CD4-positive, alpha-beta T cell treated with Interleukin-17A for 1 hour (primary cell): ENCODE measurements at regions not wholly inside any gene's neighbourhood (a gene's known extent, or its start where the extent isn't known, plus 50 kb on each side); places are given as distances from the start of the nearest gene placed in this dataset.

Source experiments
- DNase-seq: peaks from one replicate; pipeline ENCODE4 v3.0.0-alpha.2; 2020

DNA sequence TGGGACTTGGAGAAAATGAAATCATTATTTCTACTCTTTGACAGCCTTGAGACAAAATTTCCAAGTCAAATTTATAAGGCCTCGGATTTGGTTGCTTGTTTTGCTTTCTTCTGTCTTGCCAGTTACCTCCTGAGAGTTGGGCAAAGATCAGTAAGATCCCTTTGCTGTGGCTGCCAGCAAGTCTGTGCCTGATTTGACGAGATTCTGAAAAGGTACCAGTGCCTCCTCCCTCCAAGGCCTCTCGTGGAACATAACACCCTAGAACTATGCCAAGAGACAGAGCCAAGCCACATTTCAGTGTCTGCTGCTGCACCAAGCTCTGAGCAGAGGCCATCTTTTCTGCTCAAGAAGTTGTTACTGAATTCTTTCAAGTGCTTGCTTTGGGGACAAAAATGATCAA lies 61.0 kb downstream of the GTPBP8 start:
- DNase-seq = no peak

DNA sequence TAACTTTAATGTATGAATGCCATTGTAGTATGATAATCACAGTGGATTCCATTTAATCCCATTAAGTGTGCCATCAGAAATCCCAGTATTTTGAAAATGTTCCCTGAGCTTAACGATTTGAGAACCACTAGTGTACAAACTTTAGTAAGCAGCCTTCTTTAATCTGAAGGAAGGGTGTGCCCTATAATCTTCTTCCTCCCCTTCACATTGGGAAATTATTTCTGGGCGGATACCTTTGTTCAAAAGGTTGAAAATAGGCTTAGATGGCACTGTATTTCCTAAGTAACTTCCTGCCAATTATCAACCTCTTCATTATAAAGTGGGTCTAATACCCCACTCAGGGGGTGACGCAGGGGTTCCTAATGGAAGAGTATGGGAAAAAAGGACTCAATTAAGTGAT lies 62.4 kb downstream of the GTPBP8 start:
- no peak for DNase-seq

DNA sequence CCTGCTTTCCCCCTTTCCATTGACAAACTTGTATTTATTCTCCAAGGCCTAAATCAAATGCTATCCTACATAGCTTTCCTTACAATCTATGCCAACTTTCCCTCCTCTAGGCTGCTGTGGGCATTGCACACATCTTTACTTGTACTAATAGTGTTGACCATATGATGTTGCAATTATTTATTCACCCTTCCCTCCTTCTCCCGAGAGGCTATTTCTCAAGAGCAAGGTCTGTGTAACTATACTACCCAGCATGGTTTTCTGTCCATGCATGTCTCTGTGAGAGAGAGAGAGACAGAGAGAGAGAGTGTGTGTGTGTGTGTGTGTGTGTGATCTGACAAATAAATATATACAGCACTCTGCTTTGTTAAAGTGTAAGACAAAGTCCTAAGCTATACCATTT lies 63.8 kb downstream of the GTPBP8 start:
- DNase-seq = no peak

DNA sequence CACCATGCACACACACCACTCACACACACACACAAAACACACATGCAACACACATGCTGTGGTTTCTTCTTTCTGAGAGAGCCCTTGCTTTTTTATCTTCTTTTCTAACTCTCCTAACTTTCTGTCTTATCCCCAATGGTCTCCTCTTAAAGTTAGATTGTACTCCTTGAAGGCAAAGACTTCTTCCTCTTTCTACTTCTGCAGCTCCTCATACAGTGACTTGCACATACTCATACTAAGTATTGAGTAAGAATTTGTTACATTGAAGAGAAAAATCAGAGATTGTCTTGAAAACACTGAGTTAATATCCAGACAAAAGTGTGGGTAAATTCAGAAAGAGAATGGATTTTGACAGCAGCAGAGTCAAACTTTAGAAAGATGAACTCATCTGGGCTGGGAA lies 64.4 kb downstream of the GTPBP8 start:
- no peak for DNase-seq

DNA sequence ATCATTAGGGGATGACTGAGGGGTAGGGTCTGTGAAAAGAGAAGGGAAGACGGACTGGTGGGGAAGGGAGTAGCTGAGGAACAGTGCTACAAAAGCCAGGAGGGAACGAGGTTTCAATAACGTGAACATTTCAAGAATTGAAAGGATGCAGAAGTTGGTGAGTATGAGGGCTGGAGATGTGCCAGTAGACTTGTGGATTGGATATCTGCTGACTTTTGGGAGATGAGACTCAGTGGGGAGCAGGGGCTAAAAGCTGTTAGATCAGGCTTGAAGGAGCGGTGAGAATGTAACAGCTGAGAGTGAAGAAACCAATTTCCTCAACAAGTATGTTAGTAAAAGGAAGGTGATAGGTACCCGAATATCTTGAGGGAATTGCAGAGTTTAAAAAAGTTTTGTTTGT lies 65.2 kb downstream of the GTPBP8 start:
- no peak for DNase-seq

GRCh38 chr3:113057117-113057516 lies 66.3 kb downstream of the GTPBP8 start:
- DNase-seq = no peak

DNA sequence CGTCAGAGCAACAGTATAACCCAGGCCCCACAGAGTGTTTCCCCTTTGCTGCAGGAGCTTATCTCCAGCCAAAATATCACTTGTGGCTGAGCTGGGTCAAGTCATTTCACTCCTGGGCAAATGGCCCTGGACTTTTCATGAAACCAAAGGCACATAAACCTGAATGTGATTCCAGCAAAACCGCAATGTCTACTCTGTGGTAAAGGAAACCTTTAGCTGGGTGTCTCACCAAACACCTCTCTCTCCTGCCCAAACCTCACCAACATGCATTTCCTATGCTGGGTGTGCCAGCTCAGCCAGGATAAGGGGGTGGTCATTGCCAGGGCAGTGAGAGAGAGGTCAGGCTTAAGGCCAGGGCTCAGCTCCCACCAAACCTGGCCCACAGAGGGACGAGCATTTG lies 67.4 kb downstream of the GTPBP8 start:
- DNase-seq = no peak

DNA sequence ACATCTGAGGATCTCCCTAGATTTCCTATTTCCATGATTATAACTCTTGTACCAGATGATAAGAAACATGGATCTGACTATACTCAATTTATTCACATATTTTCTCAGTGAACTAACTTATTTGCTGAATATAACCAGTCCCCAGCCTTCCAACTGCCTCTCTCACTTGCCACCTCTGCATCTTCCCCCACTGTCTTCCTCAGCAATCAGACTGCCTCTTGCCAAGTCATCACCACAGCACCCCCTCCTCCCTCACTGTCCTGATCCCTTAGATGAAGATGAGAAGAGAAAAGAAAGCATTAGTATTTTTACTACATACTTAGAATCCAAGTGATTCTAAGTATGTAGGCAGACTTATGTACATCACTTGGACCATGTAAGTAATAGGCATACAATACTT lies 71.9 kb downstream of the GTPBP8 start:
- no peak for DNase-seq

GRCh38 chr3:113063126-113063894 lies 72.5 kb downstream of the GTPBP8 start:
- DNase-seq = no peak

DNA sequence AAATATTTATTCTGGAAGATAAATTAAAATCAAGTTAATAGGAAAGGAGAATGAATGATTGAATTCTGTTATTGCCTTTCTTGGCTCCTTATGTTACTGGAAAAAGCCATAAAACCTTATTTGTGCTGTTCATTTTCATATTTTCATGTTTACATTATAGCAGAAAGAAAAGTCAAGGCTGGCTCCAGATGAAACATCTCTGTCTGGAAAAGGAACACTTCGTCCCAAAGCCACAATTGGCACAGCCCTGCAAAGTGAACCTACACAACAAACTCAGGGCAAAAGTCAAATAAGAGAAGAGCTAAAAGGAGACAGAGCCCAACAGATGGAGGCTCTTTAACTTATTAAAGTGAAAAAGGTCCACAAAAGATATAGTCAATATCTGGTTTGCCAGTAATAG lies 73.4 kb downstream of the GTPBP8 start:
- no peak for DNase-seq

GRCh38 chr3:113065336-113065735 lies 74.6 kb downstream of the GTPBP8 start:
- DNase-seq = no peak

GRCh38 chr3:113070072-113070640 lies 79.4 kb downstream of the GTPBP8 start:
- DNase-seq = no peak

DNA sequence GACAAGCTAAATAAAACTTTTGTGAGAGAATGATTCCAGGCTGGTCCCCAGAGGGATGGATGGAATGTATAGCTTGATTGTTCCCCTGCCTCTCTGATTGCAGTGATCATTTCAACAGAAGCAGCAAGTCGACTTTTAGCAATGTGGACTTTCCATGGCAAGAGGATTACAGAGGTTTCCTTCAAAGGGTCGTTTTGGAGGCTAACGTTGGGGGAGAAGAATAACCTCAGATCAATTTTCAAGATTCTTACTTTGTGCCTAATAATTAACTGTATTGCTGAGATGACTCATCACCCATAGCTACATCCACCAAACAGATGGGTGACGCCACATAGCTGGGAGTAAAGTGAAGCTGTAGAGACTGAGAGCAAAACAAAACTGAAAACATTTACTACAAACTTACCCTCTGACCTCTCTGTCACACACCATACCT lies 79.9 kb downstream of the GTPBP8 start:
- DNase-seq = no peak

GRCh38 chr3:113075588-113075987 lies 84.8 kb downstream of the GTPBP8 start:
- DNase-seq = no peak

DNA sequence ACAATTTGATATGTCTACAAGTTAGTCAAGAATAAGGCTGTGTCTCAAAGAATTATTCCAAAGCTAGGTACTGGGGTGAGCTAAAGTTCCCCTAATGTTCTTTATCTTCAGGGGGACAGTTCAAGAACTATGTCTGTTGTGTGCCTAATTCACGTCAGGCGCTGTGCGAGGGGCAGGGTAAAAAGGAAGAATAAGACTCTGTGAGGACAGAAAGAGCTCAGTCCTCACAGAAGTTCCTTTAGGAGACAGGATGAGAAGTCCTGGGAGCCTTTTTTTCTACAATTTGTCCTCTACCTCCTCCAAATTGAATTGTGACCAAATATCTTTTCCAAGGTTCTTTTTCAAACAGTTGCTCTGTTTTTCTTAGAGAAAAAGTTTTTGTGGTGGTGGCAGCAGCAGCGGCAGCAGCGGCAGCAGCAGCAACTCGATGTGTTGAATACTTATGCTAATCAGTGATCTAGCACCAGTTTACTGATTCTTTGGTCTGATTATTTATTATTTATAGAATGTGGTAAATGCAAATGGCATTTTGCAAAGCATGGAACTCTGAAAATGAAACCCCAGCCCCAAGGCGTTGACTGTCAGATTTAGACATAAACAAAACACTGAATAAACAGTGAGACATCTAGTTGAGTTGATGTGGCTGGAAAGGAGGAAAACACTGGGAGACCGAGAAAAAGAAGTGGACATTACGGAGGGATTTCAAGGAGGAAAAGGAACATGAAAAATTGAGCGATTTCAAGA lies 88.6 kb downstream of the GTPBP8 start:
- no peak for DNase-seq

- no peak for DNase-seq
Observed at GRCh38 chr3:113084777-113085176, 94.0 kb downstream of the GTPBP8 start.

DNA sequence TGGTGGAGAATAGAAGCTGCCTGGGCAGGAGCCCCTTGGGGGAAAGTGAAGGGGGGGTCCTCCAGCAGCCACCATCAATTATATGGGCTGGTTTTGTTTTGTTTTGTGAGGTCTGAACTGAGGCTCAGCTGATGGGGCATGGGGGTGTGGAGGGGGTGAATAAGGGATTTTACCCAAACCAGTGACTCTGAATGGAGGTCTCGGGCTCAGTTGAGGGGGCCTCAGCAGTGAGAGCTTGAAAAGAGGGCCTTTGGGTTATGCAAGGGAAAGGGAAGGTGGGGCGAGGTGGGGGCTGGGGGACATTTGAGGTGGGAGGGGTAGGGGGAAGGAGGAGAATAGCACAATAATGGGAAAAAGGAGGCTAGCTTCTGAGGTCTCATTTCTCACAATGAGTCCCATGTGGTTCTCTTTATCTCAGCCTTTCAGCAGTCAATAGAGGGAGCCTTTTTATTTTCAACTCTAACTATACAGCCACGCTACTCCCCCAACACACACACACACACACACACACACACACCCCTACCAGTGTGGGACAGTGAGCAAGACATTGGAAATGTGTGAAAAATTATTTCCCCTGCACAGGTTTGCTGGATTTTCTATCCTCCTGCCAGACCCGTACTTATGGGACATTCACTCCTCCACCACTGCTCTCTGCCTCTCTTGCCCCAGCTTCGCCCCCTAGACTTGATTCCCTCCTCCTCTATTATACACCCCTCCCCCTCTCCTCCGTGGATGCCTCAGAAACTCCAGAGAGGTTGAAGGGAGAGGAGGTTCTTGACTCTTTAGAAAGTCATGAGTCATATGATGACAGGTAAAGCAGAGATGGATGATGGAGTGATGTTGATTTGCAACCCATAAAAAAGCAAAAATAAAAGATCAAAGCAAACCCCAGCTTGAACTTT lies 96.0 kb downstream of the GTPBP8 start:
- no peak for DNase-seq

DNA sequence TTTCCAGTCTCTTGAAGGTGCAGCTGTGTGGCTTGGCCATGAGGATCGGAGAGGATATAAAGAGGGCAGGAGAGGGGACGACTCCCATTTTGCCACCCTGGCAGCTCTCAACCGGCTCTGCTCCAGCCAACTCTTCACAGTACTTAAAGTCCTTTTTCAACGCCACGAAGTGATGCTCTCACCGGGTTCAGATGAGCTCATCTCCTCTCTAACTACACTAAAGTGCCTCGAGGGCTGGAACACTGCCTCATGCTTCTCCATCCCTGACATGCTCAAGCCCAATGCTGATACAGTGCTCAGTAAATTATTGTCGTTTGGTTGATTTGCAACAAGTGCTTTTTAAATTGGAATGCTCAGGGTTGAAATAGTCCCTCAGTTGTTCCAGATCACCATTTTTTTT lies 97.8 kb downstream of the GTPBP8 start:
- no peak for DNase-seq

- no peak for DNase-seq
Observed at GRCh38 chr3:113091417-113091816, 100.6 kb downstream of the GTPBP8 start.

GRCh38 chr3:113092746-113093145 lies 102.0 kb downstream of the GTPBP8 start:
- no peak for DNase-seq

GRCh38 chr3:113094337-113095221 lies 103.8 kb downstream of the GTPBP8 start:
- DNase-seq = no peak
